HG02610 (cell line): ENCODE measurements at regions not wholly inside any gene's neighbourhood (a gene's known extent, or its start where the extent isn't known, plus 50 kb on each side); places are given as distances from the start of the nearest gene placed in this dataset.

Source experiments
- ATAC-seq: cut with Tn5 transposase; IDR thresholded peaks from one replicate; pipeline ENCODE4 v1.9.1; 2021; ENCODE audit warnings: mild to moderate bottlenecking, moderate library complexity; ENCODE audit not compliant: unreplicated experiment

GRCh38 chr7:118298771-118299170, 74.3 kb downstream of the ANKRD7 start:
- no peak for ATAC-seq

- ATAC-seq = no peak
These were observed 75.7 kb downstream of the ANKRD7 start for GRCh38 chr7:118300177-118300576.

- no peak for ATAC-seq
These were observed 79.6 kb downstream of the ANKRD7 start for GRCh38 chr7:118304100-118304499.

GRCh38 chr7:118305671-118306070, 81.2 kb downstream of the ANKRD7 start:
- no peak for ATAC-seq

GRCh38 chr7:118306771-118307170, 82.3 kb downstream of the ANKRD7 start:
- ATAC-seq = no peak

- peak; percentile 69 for ATAC-seq
These were observed 86.8 kb downstream of the ANKRD7 start for GRCh38 chr7:118311121-118311836.

GRCh38 chr7:118312051-118312450, 87.5 kb downstream of the ANKRD7 start:
- ATAC-seq = peak; percentile 28

GRCh38 chr7:118312966-118313365, 88.5 kb downstream of the ANKRD7 start:
- ATAC-seq = peak; percentile 89

GRCh38 chr7:118324790-118325449, 100.4 kb downstream of the ANKRD7 start:
- peak; percentile 51 for ATAC-seq

GRCh38 chr7:118325450-118325808, 100.9 kb downstream of the ANKRD7 start:
- peak; percentile 44 for ATAC-seq

GRCh38 chr7:118327174-118327573, 102.7 kb downstream of the ANKRD7 start:
- no peak for ATAC-seq

- no peak for ATAC-seq
These were observed 104.2 kb downstream of the ANKRD7 start for GRCh38 chr7:118328505-118329211.

GRCh38 chr7:118330388-118330787, 105.9 kb downstream of the ANKRD7 start:
- no peak for ATAC-seq

GRCh38 chr7:118346748-118347147, 122.2 kb downstream of the ANKRD7 start:
- ATAC-seq = no peak

- no peak for ATAC-seq
These were observed 125.1 kb downstream of the ANKRD7 start for GRCh38 chr7:118349604-118350003.

GRCh38 chr7:118350260-118350659, 125.8 kb downstream of the ANKRD7 start:
- peak; percentile 81 for ATAC-seq

GRCh38 chr7:118352867-118353453, 128.5 kb downstream of the ANKRD7 start:
- ATAC-seq = no peak

- ATAC-seq = no peak
These were observed 141.9 kb downstream of the ANKRD7 start for GRCh38 chr7:118366363-118366762.

GRCh38 chr7:118368958-118369357, 144.5 kb downstream of the ANKRD7 start:
- ATAC-seq = no peak

GRCh38 chr7:118369987-118370386, 145.5 kb downstream of the ANKRD7 start:
- ATAC-seq = no peak

- no peak for ATAC-seq
These were observed 148.0 kb downstream of the ANKRD7 start for GRCh38 chr7:118372530-118372929.

GRCh38 chr7:118389629-118390028, 165.1 kb downstream of the ANKRD7 start:
- no peak for ATAC-seq
